Endothelial cell of umbilical vein (primary cell): ENCODE measurements at regions not wholly inside any gene's neighbourhood (a gene's known extent, or its start where the extent isn't known, plus 50 kb on each side); places are given as distances from the start of the nearest gene placed in this dataset.

Source experiments
- CTCF ChIP-seq, 2 donors: IDR thresholded peaks; 1 replicate in 1 of 2; 2 replicates in 1 of 2; pipeline ENCODE4 v1.5.1; 2011; ENCODE audit warnings: low read length in 2 of 2, mild to moderate bottlenecking in 2 of 2, moderate library complexity in 2 of 2, control low read depth in 1 of 2, inconsistent platforms in 1 of 2, low read depth in 1 of 2; ENCODE audit not compliant: insufficient read depth in 1 of 2; ENCODE audit errors: extremely low read depth in 1 of 2
- EZH2 ChIP-seq: IDR thresholded peaks from 2 replicates; pipeline ENCODE4 v1.6.1; 2012; ENCODE audit warnings: borderline replicate concordance, low read depth, mild to moderate bottlenecking, moderate library complexity, low read length, inconsistent platforms; ENCODE audit not compliant: severe bottlenecking
- POLR2A ChIP-seq: IDR thresholded peaks from 2 replicates; pipeline ENCODE4 v1.6.1; 2012; ENCODE audit warnings: low read depth, mild to moderate bottlenecking, control low read depth, low read length
- POLR2AphosphoS5 ChIP-seq: IDR thresholded peaks from 2 replicates; pipeline ENCODE4 v1.6.1; 2012; ENCODE audit warnings: low read depth, mild to moderate bottlenecking, control low read depth, low read length, moderate library complexity; ENCODE audit not compliant: insufficient read depth

- TF ChIP-seq POLR2A (no peak), CTCF (IDR thresholded peaks at IDR 0.05; ENCODE audit: extremely low read depth in 1 of 2, insufficient read depth in 1 of 2, low read depth in 1 of 2, low read length in 2 of 2) (peak; percentile 72 to 78), POLR2AphosphoS5 (no peak), EZH2 (no peak)
Measured at GRCh38 chr2:236343400-236344161, 79.4 kb upstream of the ASB18 start.
